Activated naive CD4-positive, alpha-beta T cell treated with anti-CD3 and anti-CD28 coated beads for 36 hours (primary cell): ENCODE measurements at regions not wholly inside any gene's neighbourhood (a gene's known extent, or its start where the extent isn't known, plus 50 kb on each side); places are given as distances from the start of the nearest gene placed in this dataset.
"Not testable (repeated sequence)": the region's sequence is repeated elsewhere in the genome, so short reads cannot be mapped to it uniquely, and the experiment has no call there.

Experiments used
- CTCF ChIA-PET: fragments of 350-600 bp; sonication (Branson Sonifier 250); formaldehyde crosslinking; loops from one replicate; lab custom pipeline; 2021; ENCODE audit warnings: antibody characterized with exemption; lab: Charles Lee
- DNase-seq: peaks from one replicate; pipeline ENCODE4 v3.0.0-alpha.2; 2020
- H3K27ac Mint-ChIP-seq: one replicate; pipeline ENCODE4 v1.8.0; 2021; ENCODE audit warnings: mild to moderate bottlenecking, mixed read lengths
- H3K27me3 Mint-ChIP-seq: one replicate; pipeline ENCODE4 v1.8.0; 2021; ENCODE audit warnings: low read depth, mixed read lengths
- H3K36me3 Mint-ChIP-seq: one replicate; pipeline ENCODE4 v1.8.0; 2021; ENCODE audit warnings: low read depth, mixed read lengths
- H3K4me1 Mint-ChIP-seq: one replicate; pipeline ENCODE4 v1.8.0; 2021; ENCODE audit warnings: low read depth, mixed read lengths
- H3K4me3 Mint-ChIP-seq: one replicate; pipeline ENCODE4 v1.8.0; 2021; ENCODE audit warnings: mild to moderate bottlenecking, moderate library complexity, mixed read lengths
- H3K9me3 Mint-ChIP-seq: one replicate; pipeline ENCODE4 v1.8.0; 2021; ENCODE audit warnings: mixed read lengths
- intact Hi-C: fragments of 100-400 bp; cut with micrococcal nuclease; formaldehyde crosslinking; loops from one replicate; pipeline ENCODE4 v1.15.1; 2023

DNA sequence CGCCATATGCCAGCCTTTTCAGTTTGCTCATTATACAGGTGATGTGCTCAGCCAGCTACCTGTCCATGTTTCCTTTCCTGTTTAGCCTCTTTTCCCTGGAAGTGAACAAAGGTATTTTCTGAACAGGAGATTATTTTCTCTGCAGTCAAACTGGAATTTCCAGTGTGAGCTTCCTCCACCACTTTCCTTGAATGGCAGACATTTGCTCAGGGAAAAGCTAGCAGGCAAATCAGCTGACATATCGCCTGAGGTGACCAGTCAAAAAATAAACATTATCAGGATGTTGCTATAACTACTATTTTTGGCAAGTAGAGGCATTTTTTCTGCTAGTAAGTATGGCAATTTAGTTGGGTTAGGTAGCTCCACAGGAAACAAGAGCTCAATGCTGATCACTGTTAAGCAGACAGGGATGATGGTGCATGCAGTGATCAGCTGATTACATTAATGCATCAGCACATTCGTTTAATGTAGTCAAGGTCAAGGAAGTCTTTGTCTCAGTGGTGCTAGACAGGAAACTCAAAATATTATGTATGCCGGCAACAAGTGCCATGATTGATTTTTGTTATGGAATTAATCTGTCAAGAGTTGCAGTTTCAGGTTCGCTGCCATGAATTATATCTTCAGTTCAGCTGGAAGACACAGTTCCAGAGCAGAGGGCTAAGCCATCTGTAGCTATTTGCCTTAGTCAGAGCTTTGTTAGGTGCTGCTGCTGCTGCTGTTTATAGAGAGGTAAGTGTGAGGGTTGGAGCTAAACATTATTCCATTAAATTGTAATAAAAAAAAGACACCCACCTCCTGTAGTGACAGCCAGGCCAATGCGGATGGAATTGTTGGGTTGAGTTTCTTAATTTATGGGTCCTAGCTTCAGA is 179.7 kb upstream of the ST6GALNAC5 start:
- H3K9me3 Mint-ChIP-seq: no peaks in the 10 kb centered on the region
- no peak overlapping the region for H3K27ac Mint-ChIP-seq
- DNase-seq: no peak
- no peak overlapping the region for H3K4me3 Mint-ChIP-seq
- CTCF ChIA-PET: interaction anchor here (0.5 to 1.3 kb wide), 3 partner anchors 12 to 756 kb away, joined by 3 to 4 read pairs (median 3); no protein-coding TSS in a partner anchor
- no peaks in the 10 kb centered on the region for H3K4me1 Mint-ChIP-seq
- no peaks in the 10 kb centered on the region for H3K27me3 Mint-ChIP-seq
- no peaks in the 10 kb centered on the region for H3K36me3 Mint-ChIP-seq
- intact Hi-C loops: no loop called here

DNA sequence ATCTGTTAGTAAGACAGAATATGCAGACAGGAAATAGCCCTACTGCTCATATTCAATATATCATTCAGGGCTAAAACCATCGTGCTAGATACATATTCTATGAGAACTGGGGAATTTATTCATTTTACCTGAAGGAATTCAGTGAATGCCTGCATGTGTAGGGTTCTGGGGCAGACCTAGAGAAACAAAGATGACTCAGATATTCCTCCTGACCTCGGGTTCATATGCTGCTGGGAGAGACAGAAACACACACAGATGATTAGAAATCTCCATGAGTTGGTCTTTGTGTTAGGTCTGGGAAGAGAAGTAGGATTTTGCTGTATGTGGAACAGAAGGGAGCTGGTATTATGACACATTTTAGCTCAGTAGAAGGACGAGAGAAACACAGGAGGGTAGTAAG is 176.5 kb upstream of the ST6GALNAC5 start:
- no peak overlapping the region for H3K4me3 Mint-ChIP-seq

DNA sequence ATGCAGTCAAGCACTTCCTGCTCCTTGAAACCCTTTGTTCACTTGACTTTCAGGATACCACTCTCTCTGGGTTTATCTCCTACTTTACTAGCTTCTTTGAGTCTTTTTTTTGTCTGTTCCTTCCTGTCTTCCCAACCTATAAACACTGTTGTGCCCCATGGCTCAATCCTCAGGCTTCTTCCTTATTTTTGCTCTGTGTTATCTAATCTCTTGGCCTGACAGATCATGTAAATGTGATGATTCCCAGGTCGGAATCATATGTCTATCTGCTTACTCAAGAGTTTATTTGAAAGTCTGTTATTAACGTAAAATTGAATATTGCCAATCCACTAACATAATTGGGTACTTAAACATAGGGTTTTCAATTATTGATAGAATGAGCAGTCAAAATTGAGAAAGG is 171.7 kb upstream of the ST6GALNAC5 start:
- Mint-ChIP-seq H3K27ac (no peak overlapping the region), H3K4me1 (no peaks in the 10 kb centered on the region), H3K36me3 (no peaks in the 10 kb centered on the region), H3K27me3 (no peaks in the 10 kb centered on the region), H3K9me3 (peaks cover 7% of the 10 kb centered on the region), H3K4me3 (no peak overlapping the region)
- CTCF ChIA-PET: no interaction called here
- intact Hi-C loops: no loop called here
- no peak for DNase-seq

More for the DNA sequence above, 176.5 kb upstream of the ST6GALNAC5 start:
- DNase-seq: no peak
- no peaks in the 10 kb centered on the region for H3K4me1 Mint-ChIP-seq
- H3K36me3 Mint-ChIP-seq: no peaks in the 10 kb centered on the region
- H3K27me3 Mint-ChIP-seq: no peaks in the 10 kb centered on the region
- peaks cover 7% of the 10 kb centered on the region for H3K9me3 Mint-ChIP-seq
- intact Hi-C loops: no loop called here
- CTCF ChIA-PET: interaction anchor here (0.6 kb wide), 1 partner anchor 944 kb away, joined by 3 read pairs; no protein-coding TSS in a partner anchor
- H3K27ac Mint-ChIP-seq: no peak overlapping the region

DNA sequence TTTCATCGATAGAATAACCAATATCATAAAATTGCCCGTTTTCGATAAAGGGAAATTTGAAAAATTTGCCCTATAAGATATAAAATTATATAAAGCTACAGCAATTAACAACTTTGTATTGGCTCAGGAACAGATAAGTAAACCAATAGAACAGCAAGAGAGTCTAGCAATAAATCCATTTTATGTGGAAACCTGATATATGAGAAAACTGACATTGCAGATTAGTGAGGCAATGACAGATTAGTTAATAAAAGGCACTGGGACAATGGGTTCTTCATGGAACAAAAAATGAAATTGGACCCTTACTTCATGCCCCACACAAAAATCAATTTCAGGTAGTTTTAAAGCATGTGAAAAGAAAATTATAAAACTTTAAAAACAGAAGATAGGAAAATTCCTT is 169.9 kb upstream of the ST6GALNAC5 start:
- intact Hi-C loops: no loop called here

DNA sequence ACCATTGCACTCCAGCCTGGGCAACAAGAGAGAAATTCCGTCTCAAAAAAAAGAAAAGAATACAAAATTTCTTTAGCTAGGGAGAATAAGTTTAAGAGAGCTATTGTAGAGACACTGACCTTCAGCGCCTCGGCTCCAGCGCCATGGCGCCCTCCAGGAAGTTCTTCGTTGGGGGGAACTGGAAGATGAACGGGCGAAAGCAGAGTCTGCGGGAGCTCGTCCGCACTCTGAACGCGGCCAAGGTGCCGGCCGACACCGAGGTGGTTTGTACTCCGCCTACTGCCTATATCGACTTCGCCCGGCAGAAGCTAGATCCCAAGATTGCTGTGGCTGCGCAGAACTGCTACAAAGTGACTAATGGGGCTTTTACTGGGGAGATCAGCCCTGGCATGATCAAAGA is 167.6 kb upstream of the ST6GALNAC5 start:
- H3K4me3 Mint-ChIP-seq, intact Hi-C loops, DNase-seq, H3K4me1 Mint-ChIP-seq, H3K36me3 Mint-ChIP-seq, H3K27ac Mint-ChIP-seq, H3K9me3 Mint-ChIP-seq, H3K27me3 Mint-ChIP-seq: not testable (repeated sequence)
- CTCF ChIA-PET: interaction anchor here (0.9 kb wide), 1 partner anchor 12 kb away, joined by 3 read pairs; no protein-coding TSS in a partner anchor

More for the DNA sequence above, 169.9 kb upstream of the ST6GALNAC5 start:
- Mint-ChIP-seq H3K9me3 (peaks cover 7% of the 10 kb centered on the region), H3K27ac (no peak overlapping the region), H3K36me3 (no peaks in the 10 kb centered on the region), H3K4me3 (no peak overlapping the region), H3K27me3 (no peaks in the 10 kb centered on the region), H3K4me1 (no peaks in the 10 kb centered on the region)
- CTCF ChIA-PET: no interaction called here
- no peak for DNase-seq

DNA sequence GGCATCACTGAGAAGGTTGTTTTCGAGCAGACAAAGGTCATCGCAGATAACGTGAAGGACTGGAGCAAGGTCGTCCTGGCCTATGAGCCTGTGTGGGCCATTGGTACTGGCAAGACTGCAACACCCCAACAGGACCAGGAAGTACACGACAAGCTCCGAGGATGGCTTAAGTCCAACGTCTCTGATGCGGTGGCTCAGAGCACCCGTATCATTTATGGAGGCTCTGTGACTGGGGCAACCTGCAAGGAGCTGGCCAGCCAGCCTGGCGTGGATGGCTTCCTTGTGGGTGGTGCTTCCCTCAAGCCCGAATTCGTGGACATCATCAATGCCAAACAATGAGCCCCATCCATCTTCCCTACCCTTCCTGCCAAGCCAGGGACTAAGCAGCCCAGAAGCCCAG is 167.1 kb upstream of the ST6GALNAC5 start:
- intact Hi-C loops, DNase-seq, H3K4me3 Mint-ChIP-seq, H3K27me3 Mint-ChIP-seq, H3K4me1 Mint-ChIP-seq, H3K9me3 Mint-ChIP-seq, H3K36me3 Mint-ChIP-seq, H3K27ac Mint-ChIP-seq: not testable (repeated sequence)
- CTCF ChIA-PET: interaction anchor here (0.9 kb wide), 1 partner anchor 13 kb away, joined by 3 read pairs; no protein-coding TSS in a partner anchor

DNA sequence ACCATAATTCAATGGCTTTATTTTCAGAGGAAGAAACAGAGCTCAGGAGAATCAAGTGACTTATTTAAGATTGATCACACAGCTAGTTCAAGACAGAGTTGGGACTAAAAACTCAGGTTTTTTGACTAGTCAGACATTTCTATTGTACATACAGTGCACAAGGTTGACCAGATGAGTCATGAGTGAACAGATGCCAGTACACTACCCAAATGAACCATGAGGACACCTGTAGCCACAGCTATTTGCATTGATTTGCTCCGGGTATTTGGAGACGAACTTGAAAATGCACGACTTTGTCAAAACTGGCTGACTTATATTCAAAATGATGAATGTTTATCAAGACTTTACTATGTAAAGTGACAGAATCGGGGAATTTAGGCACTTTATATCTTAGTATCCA is 161.7 kb upstream of the ST6GALNAC5 start:
- Mint-ChIP-seq H3K4me3 (no peak overlapping the region), H3K27me3 (peaks cover 5% of the 10 kb centered on the region), H3K9me3 (no peaks in the 10 kb centered on the region), H3K4me1 (no peaks in the 10 kb centered on the region), H3K36me3 (no peaks in the 10 kb centered on the region), H3K27ac (no peak overlapping the region)
- intact Hi-C loops: no loop called here
- CTCF ChIA-PET: no interaction called here
- no peak for DNase-seq

DNA sequence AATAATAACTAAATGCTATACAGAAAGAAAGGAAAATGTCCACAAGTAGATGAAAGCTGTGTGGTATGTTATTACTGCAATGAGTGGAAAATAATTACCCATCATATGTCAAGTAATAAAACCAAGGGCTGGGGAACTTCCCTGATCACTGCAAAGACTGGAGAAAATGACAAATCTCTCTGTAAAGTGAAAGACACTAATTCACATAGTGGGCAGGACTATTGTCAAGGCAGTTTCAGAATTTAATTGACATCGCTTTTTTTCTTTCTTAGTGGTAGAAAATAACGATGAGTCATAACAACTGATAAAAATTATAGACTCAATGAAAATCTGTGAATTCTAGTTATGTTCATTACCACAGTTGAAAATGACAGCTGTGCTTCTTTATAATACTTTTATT is 153.7 kb upstream of the ST6GALNAC5 start:
- H3K27ac Mint-ChIP-seq: no peak overlapping the region
- H3K36me3 Mint-ChIP-seq: no peaks in the 10 kb centered on the region
- H3K4me3 Mint-ChIP-seq: no peak overlapping the region
- intact Hi-C loops: loop anchor here (1.0 to 10.0 kb wide), 4 partner anchors 269 to 559 kb away; no protein-coding TSS in a partner anchor
- H3K9me3 Mint-ChIP-seq: no peaks in the 10 kb centered on the region
- H3K4me1 Mint-ChIP-seq: peaks cover 7% of the 10 kb centered on the region
- CTCF ChIA-PET: interaction anchor here (0.8 kb wide), 1 partner anchor 559 kb away, joined by 4 read pairs; no protein-coding TSS in a partner anchor
- peaks cover 9% of the 10 kb centered on the region for H3K27me3 Mint-ChIP-seq
- peak; percentile 9 for DNase-seq

DNA sequence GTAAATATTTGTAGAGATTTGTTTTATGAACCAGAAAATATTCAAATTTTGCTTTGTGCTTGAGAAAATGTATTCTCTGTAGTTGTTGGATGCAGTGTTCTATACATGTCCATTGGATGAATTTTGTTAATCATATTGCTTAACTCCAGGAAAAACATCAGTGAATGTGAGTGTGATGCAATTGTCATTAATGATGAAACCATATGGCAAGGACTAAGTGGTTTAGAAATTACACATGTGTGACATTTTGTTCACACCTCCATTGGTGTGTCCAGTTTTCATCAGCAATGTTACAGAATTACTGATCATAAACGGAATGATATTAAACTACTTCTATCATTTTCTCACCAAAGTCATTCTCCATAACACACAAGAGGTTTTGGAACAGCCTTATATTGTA is 151.8 kb upstream of the ST6GALNAC5 start:
- intact Hi-C loops: loop anchor here (10.0 kb wide), 1 partner anchor 561 kb away; no protein-coding TSS in a partner anchor
- DNase-seq: no peak
- CTCF ChIA-PET: no interaction called here
- H3K4me3 Mint-ChIP-seq: no peak overlapping the region
- H3K4me1 Mint-ChIP-seq: peaks cover 7% of the 10 kb centered on the region
- no peak overlapping the region for H3K27ac Mint-ChIP-seq
- no peaks in the 10 kb centered on the region for H3K36me3 Mint-ChIP-seq
- no peaks in the 10 kb centered on the region for H3K9me3 Mint-ChIP-seq
- H3K27me3 Mint-ChIP-seq: peaks cover 4% of the 10 kb centered on the region

DNA sequence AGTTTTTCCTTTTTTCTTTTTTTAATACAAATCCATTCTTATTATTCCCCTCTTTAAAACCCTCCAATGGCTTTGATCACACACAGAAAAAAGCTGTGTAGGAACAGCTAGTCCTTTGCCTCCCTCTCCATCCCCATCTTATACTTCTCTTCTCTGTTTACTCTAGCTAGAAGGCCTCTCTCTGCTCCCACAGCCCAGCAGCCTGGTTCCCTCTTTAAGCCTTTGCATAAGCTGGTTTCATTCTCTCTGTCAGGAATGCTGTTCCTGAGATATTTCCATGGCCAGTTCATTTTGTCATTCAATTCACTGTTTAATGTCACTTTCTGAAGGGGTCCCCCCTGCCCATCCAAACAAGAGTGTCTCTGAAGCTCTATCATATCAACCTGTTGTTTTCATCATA is 143.3 kb upstream of the ST6GALNAC5 start:
- CTCF ChIA-PET: no interaction called here
- Mint-ChIP-seq H3K36me3 (no peaks in the 10 kb centered on the region), H3K4me1 (no peaks in the 10 kb centered on the region), H3K4me3 (no peak overlapping the region), H3K9me3 (no peaks in the 10 kb centered on the region), H3K27me3 (no peaks in the 10 kb centered on the region), H3K27ac (no peak overlapping the region)
- no peak for DNase-seq
- intact Hi-C loops: no loop called here

DNA sequence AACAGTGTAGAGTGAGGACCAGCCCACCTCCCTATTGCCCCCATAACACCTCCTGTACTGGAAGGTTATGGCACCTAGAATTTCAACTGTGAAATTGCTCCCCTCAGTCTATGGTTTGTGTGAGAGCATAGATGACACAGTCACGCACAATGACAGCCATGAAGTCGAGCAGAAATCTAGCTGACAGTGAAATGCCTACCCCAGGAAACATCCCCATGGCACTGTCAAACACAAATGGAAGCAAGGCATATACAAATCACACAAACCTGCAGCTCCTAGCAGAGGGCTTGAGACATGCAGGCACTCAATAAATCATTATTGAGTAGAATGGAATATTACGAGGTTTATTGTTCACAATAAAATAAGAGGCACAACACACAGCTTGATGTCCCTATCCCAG is 142.5 kb upstream of the ST6GALNAC5 start:
- no peaks in the 10 kb centered on the region for H3K4me1 Mint-ChIP-seq
- no peak for DNase-seq
- no peak overlapping the region for H3K4me3 Mint-ChIP-seq
- no peak overlapping the region for H3K27ac Mint-ChIP-seq
- no peaks in the 10 kb centered on the region for H3K27me3 Mint-ChIP-seq
- H3K9me3 Mint-ChIP-seq: no peaks in the 10 kb centered on the region
- intact Hi-C loops: no loop called here
- H3K36me3 Mint-ChIP-seq: no peaks in the 10 kb centered on the region
- CTCF ChIA-PET: no interaction called here

DNA sequence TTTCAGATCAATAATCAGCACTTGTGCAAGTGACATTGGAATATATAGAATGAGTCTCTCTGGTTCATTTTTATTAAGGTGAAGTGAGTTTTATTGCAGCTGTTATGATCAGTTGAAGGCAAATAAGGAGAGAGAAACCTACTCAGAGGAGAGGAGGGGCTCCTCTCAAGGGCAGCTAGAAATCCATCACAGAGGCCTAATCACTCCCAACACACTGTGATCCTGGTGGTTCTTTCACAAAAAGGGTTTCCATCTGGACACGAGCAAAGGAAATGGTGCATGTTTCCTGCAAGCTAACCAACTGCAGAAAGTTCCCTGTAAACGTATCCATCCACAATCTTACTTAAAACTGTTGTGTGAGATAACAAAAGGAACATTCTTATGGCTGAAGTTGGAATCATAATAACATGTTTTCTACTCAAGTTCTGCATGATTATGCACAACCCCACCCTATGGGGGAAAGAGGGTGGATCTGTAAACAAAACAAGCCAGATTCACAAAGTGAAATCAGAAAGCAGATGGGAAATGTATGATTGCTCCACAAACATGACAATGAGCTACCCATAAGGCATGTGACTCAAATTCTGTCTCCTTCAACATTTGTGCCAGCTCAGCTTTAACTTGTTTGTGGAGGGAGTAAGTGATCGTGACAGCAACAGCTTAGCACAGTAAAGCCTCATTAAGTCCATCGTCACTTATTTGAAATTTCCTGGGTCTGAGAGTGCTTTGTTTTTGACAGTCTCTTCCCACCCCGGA is 141.2 kb upstream of the ST6GALNAC5 start:
- Mint-ChIP-seq H3K9me3 (no peaks in the 10 kb centered on the region), H3K4me1 (no peaks in the 10 kb centered on the region), H3K27ac (no peak overlapping the region), H3K36me3 (no peaks in the 10 kb centered on the region), H3K4me3 (no peak overlapping the region), H3K27me3 (no peaks in the 10 kb centered on the region)
- intact Hi-C loops: no loop called here
- DNase-seq: no peak
- CTCF ChIA-PET: no interaction called here
